Naive thymus-derived CD8-positive, alpha-beta T cell (primary cell): ENCODE measurements at regions not wholly inside any gene's neighbourhood (a gene's known extent, or its start where the extent isn't known, plus 50 kb on each side); places are given as distances from the start of the nearest gene placed in this dataset.
A peak's percentile ranks its signal among the peaks of the same experiment; 100 is the strongest.
"Not testable (repeated sequence)": the region's sequence is repeated elsewhere in the genome, so short reads cannot be mapped to it uniquely, and the experiment has no call there.

Experiments used
- ATAC-seq, 2 donors: fragments of 150-1000 bp; cut with Tn5 transposase in 1 of 2; sonication (Bioruptor Pico), chemical (Tn5 transposase) in 1 of 2; 1 replicate in 1 of 2; 2 replicates in 1 of 2; pipeline ENCODE4 v1.10.0; 2021; ENCODE audit warnings: mild to moderate bottlenecking in 2 of 2, moderate library complexity in 2 of 2
- POLR2A ChIA-PET: fragments of 350-600 bp; sonication (Branson Sonifier 250); formaldehyde crosslinking; loops from one replicate; lab custom pipeline; 2021; ENCODE audit warnings: antibody characterized with exemption; lab: Charles Lee
- DNase-seq, 10 donors: peaks; one replicate each; pipeline versions ENCODE4 v3.0.0 to v3.0.0-alpha.2; 2020 to 2022
- H3K27ac Mint-ChIP-seq, 10 donors: one replicate each; pipeline ENCODE4 v1.8.0; 2020 to 2022; ENCODE audit warnings: mild to moderate bottlenecking in 10 of 10, mixed read lengths in 10 of 10, moderate library complexity in 4 of 10, inconsistent platforms in 1 of 10
- H3K27me3 Mint-ChIP-seq, 5 donors: one replicate each; pipeline ENCODE4 v1.8.0; 2021 to 2022; ENCODE audit warnings: mixed read lengths in 5 of 5
- H3K36me3 Mint-ChIP-seq, 3 donors: one replicate each; pipeline ENCODE4 v1.8.0; 2020 to 2022; ENCODE audit warnings: mixed read lengths in 3 of 3, mild to moderate bottlenecking in 2 of 3, inconsistent platforms in 1 of 3
- H3K4me1 Mint-ChIP-seq, 4 donors: one replicate each; pipeline ENCODE4 v1.8.0; 2021 to 2022; ENCODE audit warnings: mixed read lengths in 4 of 4
- H3K4me3 Mint-ChIP-seq, 10 donors: one replicate each; pipeline ENCODE4 v1.8.0; 2020 to 2022; ENCODE audit warnings: mild to moderate bottlenecking in 10 of 10, mixed read lengths in 10 of 10, moderate library complexity in 6 of 10, inconsistent platforms in 1 of 10
- H3K9me3 Mint-ChIP-seq, 9 donors: one replicate each; pipeline ENCODE4 v1.8.0; 2020 to 2022; ENCODE audit warnings: mixed read lengths in 9 of 9, mild to moderate bottlenecking in 3 of 9, inconsistent platforms in 1 of 9, moderate library complexity in 1 of 9

DNA sequence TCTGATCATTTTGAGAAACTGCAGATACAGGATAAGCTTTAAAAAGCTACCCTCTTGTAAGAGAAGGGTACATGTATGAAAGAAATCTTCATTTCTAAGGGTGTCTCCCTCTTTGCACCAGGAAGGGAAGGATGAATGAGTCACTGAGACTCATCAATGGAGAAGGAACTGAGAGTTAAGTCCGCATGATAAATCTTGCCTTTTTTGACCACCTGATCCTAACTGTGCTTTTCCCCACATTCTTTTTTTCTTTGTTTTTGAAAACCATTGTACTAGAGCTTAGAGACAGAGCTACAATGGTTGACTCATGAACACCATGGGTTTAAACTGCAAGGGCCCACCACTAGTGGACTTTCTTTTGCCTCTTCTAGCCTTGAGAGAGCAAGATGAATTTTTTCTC, 353.0 kb upstream of the RGS17 start:
- Mint-ChIP-seq H3K4me3 (no peak overlapping the region), H3K27me3 (no peaks in the 10 kb centered on the region), H3K27ac (no peak overlapping the region), H3K9me3 (peaks cover 0 to 7% (median 0%) of the 10 kb centered on the region in 9 donors), H3K36me3 (no peaks in the 10 kb centered on the region), H3K4me1 (no peaks in the 10 kb centered on the region)
- POLR2A ChIA-PET = no interaction called here
- ATAC-seq (no peak), DNase-seq (no peak)

DNA sequence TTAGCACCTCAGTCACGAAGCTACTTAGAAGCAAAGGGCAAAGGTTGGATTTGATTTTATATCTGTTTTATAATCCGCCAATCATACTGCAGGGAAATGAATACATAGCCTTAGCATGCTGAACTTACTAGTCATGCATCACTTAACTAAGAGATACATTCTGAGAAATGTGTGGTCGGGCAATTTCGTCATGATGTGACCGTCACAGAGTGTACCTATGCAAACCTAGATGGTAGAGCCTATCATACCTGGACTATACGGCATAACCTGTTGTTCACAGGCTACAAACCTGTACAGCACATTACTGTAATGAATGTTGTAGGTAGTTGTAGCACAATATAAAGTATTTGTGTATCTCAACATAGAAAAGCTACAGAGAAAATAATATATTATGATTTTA, 345.2 kb upstream of the RGS17 start:
- ATAC-seq = no peak
- DNase-seq = no peak
- Mint-ChIP-seq H3K4me3 (no peak overlapping the region), H3K36me3 (no peaks in the 10 kb centered on the region), H3K27me3 (peaks cover 0 to 3% (median 0%) of the 10 kb centered on the region in 5 donors), H3K4me1 (no peaks in the 10 kb centered on the region), H3K9me3 (peaks cover 0 to under 1% (median 0%) of the 10 kb centered on the region in 9 donors), H3K27ac (no peak overlapping the region)
- POLR2A ChIA-PET = no interaction called here

DNA sequence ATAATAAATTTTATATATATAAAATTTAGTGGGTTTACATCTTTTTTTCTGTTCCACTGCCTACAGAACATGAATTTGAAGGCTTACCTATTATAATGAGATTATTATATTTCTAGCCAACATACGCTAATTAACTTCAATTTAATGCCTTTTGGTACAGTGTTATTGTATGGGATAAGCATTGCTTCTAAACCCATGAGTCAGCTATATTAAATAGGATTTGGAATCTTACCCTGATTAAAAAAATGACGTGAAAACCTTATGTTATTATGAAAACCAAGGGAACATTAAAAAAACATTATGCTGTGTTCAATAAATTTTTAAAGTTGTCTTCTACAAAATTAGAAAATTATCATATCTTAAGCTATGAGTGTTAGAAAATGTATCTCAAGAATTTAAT, 334.0 kb upstream of the RGS17 start:
- Mint-ChIP-seq H3K27me3 (no peaks in the 10 kb centered on the region), H3K27ac (no peak overlapping the region), H3K4me3 (no peak overlapping the region), H3K4me1 (no peaks in the 10 kb centered on the region), H3K36me3 (no peaks in the 10 kb centered on the region), H3K9me3 (peaks cover 0 to 8% (median 3%) of the 10 kb centered on the region in 9 donors)
- POLR2A ChIA-PET = no interaction called here
- no peak for ATAC-seq
- no peak for DNase-seq

DNA sequence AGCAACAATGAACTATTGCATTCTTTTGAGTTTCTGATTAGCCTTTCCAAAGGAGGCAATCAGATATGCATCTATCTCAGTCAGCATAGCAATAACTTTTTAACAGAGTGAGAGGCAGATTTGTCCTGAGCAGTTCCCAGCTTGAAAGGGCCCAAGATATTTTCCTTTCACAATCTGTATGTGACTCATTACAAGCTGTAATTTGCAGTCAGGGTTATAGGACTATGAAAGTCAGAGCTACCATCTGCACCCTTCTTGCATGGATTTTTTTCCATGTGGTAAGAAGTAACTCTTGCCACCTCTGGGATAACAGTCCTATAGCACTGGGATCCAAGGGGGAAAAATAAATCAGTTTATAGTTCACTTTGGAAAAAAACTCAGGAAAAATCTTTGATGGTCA, 318.2 kb upstream of the RGS17 start:
- H3K27ac Mint-ChIP-seq = no peak overlapping the region
- POLR2A ChIA-PET = no interaction called here
- no peaks in the 10 kb centered on the region for H3K36me3 Mint-ChIP-seq
- H3K27me3 Mint-ChIP-seq = peaks cover 0 to 3% (median 0%) of the 10 kb centered on the region in 5 donors
- DNase-seq = no peak
- H3K9me3 Mint-ChIP-seq = peaks cover 0 to 14% (median 2%) of the 10 kb centered on the region in 9 donors
- H3K4me3 Mint-ChIP-seq = no peak overlapping the region
- H3K4me1 Mint-ChIP-seq = no peaks in the 10 kb centered on the region
- ATAC-seq = no peak

DNA sequence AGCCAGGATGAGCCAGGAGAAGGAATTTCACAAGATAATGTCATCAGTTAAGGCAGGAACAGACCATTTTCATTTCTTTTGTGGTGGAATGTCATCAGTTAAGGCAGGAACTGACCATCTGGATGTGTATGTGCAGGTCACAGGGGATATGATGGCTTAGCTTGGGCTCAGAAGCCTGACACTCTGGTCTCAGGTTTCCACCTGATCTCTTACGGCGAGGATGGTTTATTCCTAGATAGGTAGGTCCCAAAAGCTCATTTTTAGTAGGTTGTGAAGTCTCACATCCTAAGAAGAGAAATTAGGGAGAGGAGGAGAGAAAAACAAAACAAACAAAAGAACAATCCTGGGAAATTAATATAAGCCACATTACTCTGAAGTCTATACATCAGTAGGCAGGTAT, 311.7 kb upstream of the RGS17 start:
- POLR2A ChIA-PET, H3K36me3 Mint-ChIP-seq, DNase-seq, H3K4me3 Mint-ChIP-seq, H3K27me3 Mint-ChIP-seq, ATAC-seq, H3K27ac Mint-ChIP-seq, H3K4me1 Mint-ChIP-seq: not testable (repeated sequence)
- H3K9me3 Mint-ChIP-seq = peaks cover 0 to 16% (median 4%) of the 10 kb centered on the region in 9 donors

DNA sequence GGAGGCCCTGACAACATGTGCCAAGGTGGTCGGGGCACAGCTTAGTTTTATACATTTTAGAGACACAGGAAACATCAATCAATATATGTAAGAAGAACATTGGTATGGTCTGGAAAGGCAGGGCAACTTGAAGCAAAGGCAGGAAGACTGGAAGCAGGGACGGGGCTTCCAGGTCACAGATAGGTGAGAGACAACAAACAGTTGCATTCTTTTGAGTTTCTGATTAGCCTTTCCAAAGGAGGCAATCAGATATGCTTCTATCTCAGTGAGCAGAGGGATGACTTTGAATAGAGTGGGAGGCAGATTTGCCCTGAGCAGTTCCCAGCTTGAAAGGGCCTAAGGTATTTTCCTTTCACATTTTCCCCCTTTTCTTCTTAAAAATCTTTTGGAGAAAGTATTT, 311.0 kb upstream of the RGS17 start:
- no peaks in the 10 kb centered on the region for H3K36me3 Mint-ChIP-seq
- no peak overlapping the region for H3K4me3 Mint-ChIP-seq
- no peaks in the 10 kb centered on the region for H3K27me3 Mint-ChIP-seq
- POLR2A ChIA-PET = no interaction called here
- H3K4me1 Mint-ChIP-seq = no peaks in the 10 kb centered on the region
- H3K27ac Mint-ChIP-seq = no peak overlapping the region
- ATAC-seq = no peak
- DNase-seq = no peak
- peaks cover 0 to 16% (median 4%) of the 10 kb centered on the region in 9 donors for H3K9me3 Mint-ChIP-seq

DNA sequence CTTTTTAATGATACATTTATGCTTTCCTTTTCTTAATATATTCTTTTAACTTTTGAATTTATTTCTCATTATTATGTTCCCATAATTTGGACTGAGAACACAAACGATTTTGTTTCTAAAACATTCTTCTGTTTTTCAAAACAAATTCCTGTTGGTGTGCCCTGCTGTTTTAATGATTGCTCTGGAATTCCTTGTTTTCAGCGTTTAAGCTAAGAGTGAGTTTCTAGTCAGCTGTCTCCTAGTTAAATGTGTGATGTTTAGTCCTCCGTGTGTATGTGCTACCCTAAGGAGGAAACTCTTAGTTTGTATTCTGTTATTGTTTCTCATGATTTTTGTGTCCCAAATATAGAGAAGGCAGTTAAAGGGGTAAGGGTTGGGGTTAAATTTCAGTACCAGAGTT, 306.1 kb upstream of the RGS17 start:
- Mint-ChIP-seq H3K4me3 (no peak overlapping the region), H3K27ac (no peak overlapping the region), H3K36me3 (no peaks in the 10 kb centered on the region), H3K9me3 (peaks cover 0 to 11% (median 0%) of the 10 kb centered on the region in 9 donors), H3K27me3 (no peaks in the 10 kb centered on the region), H3K4me1 (no peaks in the 10 kb centered on the region)
- DNase-seq (no peak), ATAC-seq (no peak)
- POLR2A ChIA-PET = no interaction called here

DNA sequence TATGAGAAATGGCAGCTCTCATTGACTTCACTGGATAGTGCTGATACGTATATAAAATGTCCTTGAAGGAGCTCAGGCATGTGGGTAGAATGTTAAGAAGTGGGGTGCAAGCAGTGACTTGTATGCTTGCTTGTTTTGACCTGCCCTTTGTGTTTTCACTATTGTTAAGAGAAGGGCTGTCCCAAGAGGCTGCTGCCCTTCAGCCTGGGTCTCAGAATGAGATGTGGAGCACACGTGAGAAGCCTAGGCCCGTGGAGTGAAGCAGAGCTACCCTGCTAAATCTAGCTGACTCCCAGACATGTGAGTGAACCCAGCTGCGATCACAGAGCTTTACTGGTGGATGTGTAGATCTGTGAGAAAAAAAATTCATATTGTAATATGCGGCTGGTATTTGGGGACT, 305.3 kb upstream of the RGS17 start:
- Mint-ChIP-seq H3K9me3 (peaks cover 0 to 8% (median 0%) of the 10 kb centered on the region in 9 donors), H3K27ac (no peak overlapping the region), H3K4me1 (no peaks in the 10 kb centered on the region), H3K27me3 (no peaks in the 10 kb centered on the region), H3K36me3 (no peaks in the 10 kb centered on the region), H3K4me3 (no peak overlapping the region)
- POLR2A ChIA-PET = no interaction called here
- ATAC-seq = peak in 1 of 2 donors; percentile 14
- no peak for DNase-seq

DNA sequence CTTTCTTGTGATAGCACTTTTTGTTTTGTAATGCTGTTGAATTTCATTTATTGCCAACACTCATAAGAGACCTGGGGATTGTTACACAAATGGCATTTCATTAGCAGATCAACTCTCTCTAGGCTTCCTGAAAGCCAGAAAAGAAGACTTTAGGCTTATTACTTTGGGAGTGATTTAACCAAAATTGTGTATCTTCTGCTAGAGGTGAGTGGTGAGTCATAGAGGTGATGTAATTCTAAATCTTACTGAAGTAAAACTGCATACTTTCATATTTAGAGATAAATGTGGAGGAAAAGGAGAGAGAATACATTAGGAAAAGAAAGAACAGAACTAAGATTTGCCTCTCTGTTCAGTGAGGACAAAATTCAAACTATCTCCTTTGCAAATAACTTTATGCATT, 304.7 kb upstream of the RGS17 start:
- no peak for ATAC-seq

DNA sequence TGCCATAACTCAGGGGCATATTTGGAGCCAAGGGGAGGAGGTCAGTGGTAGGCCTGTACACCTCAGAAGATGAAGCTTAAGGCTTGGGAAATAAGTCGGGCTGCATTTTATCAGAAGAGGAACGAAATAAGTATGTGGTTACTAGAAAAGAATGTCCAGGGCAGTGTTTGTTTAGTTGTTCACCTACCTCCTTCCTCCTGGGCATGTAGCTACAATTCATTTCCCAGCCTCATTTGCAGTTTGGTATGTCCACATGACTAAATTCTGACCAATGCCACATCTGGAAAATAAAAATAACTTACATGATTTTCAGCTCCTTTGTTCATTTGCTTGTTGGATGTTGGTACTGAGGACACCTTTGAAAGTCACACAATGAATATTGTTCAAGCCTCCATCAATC, 294.5 kb upstream of the RGS17 start:
- no peaks in the 10 kb centered on the region for H3K4me1 Mint-ChIP-seq
- H3K27ac Mint-ChIP-seq = no peak overlapping the region
- POLR2A ChIA-PET = no interaction called here
- no peak for DNase-seq
- peaks cover 0 to 3% (median 2%) of the 10 kb centered on the region in 5 donors for H3K27me3 Mint-ChIP-seq
- H3K36me3 Mint-ChIP-seq = peaks cover 0 to 4% (median 0%) of the 10 kb centered on the region in 3 donors
- peaks cover 0 to 15% (median 0%) of the 10 kb centered on the region in 9 donors for H3K9me3 Mint-ChIP-seq
- no peak for ATAC-seq
- no peak overlapping the region for H3K4me3 Mint-ChIP-seq

More for the DNA sequence above, 304.7 kb upstream of the RGS17 start:
- Mint-ChIP-seq H3K4me1 (no peaks in the 10 kb centered on the region), H3K4me3 (no peak overlapping the region), H3K27me3 (no peaks in the 10 kb centered on the region), H3K9me3 (peaks cover 0 to 6% (median 0%) of the 10 kb centered on the region in 9 donors), H3K36me3 (no peaks in the 10 kb centered on the region), H3K27ac (no peak overlapping the region)
- no peak for DNase-seq
- POLR2A ChIA-PET = no interaction called here

DNA sequence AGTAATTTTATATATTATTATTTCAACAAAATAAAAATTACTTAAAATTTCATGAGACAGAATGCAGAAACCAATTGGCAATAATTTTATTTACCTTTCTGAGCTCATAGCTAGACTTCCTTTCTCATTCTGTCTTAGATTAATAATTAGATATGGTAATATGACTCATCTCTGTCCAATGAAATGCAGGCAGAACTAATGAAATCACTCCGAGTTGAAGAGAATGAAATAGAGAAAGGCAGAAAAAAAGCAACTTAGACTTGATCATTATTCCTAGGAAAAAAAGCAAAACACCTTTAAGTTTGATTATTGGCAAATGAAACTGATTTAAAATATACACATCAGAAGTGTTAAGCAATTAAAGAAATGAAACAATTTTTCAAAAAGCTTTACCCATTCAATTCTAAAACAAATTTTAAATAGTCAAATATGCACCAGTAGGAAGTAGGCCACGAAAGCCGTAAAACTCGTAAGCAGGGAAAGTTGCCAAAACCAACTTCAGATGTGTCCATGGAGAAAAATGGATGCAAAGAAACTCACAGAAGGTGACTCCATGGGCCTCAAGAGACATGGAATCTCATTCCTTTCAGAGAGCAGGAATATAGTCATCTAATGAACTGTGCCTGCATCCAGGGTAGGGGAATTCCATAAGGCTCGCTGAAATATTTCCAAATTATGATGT, 293.8 kb upstream of the RGS17 start:
- no peak overlapping the region for H3K4me3 Mint-ChIP-seq
- no peaks in the 10 kb centered on the region for H3K4me1 Mint-ChIP-seq
- H3K27me3 Mint-ChIP-seq = peaks cover 0 to 3% (median 2%) of the 10 kb centered on the region in 5 donors
- H3K36me3 Mint-ChIP-seq = peaks cover 0 to 4% (median 0%) of the 10 kb centered on the region in 3 donors
- POLR2A ChIA-PET = no interaction called here
- DNase-seq (no peak), ATAC-seq (no peak)
- peaks cover 0 to 11% (median 0%) of the 10 kb centered on the region in 9 donors for H3K9me3 Mint-ChIP-seq
- no peak overlapping the region for H3K27ac Mint-ChIP-seq

DNA sequence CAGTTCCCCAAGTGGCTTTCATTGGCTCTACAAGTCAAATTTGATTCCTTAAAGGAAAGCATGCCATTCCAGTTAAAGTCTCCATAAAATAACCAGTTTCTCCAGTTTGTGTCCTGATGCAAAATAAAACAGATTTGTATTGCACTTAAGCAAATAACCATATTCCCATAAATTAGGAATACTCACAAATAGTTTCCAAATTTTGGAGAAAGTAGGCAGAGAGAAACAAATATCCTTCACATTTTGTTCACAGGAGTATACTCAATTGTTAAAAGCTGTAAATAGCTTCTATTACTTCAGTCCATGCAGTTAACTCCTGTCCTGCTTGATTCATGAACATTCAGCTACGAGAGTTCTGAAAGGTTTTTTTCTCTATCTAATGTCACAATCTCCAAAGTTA, 281.4 kb upstream of the RGS17 start:
- H3K4me1 Mint-ChIP-seq = no peaks in the 10 kb centered on the region
- DNase-seq (no peak), ATAC-seq (no peak)
- peaks cover 0 to 11% (median 2%) of the 10 kb centered on the region in 9 donors for H3K9me3 Mint-ChIP-seq
- POLR2A ChIA-PET = no interaction called here
- H3K27me3 Mint-ChIP-seq = no peaks in the 10 kb centered on the region
- no peak overlapping the region for H3K4me3 Mint-ChIP-seq
- H3K27ac Mint-ChIP-seq = no peak overlapping the region
- no peaks in the 10 kb centered on the region for H3K36me3 Mint-ChIP-seq

DNA sequence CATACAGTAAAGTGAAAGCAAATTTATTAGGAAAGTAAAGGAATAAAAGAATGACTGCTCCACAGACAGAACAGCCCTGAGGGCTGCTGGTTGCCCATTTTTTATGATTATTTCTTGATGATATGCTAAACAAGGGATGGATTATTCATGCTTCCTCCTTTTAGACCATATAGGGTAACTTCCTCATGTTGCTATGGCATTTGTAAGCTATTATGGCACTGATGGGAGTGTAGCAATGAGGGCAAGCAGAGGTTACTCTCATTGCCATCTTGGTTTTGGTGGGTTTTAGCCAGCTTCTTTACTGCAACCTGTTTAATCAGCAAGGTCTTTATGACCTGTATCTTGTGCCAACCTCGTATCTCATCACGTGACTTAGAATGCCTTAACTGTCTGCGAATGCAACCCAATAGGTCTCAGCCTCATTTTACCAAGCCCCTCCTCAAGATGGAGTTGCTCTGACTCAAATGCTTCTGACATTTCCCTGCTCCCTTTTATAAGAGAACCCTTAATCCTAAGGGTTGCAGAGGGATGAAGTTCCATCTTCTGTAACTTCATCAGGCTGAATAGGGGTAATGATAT, 280.1 kb upstream of the RGS17 start:
- ATAC-seq (no peak), DNase-seq (no peak)
- H3K4me1 Mint-ChIP-seq = no peaks in the 10 kb centered on the region
- H3K4me3 Mint-ChIP-seq = no peak overlapping the region
- peaks cover 0 to 14% (median 2%) of the 10 kb centered on the region in 9 donors for H3K9me3 Mint-ChIP-seq
- no peak overlapping the region for H3K27ac Mint-ChIP-seq
- H3K27me3 Mint-ChIP-seq = no peaks in the 10 kb centered on the region
- POLR2A ChIA-PET = no interaction called here
- no peaks in the 10 kb centered on the region for H3K36me3 Mint-ChIP-seq
